NOMO-1 treated with DMSO at 0.1 percent for 48 hours (cell line): ENCODE measurements at regions not wholly inside any gene's neighbourhood (a gene's known extent, or its start where the extent isn't known, plus 50 kb on each side); places are given as distances from the start of the nearest gene placed in this dataset.
A peak's percentile ranks its signal among the peaks of the same experiment; 100 is the strongest.

Source experiments
- DNase-seq: peaks from one replicate; lab custom pipeline; 2025; ENCODE audit not compliant: unreplicated experiment; lab: John Stamatoyannopoulos, UW

- DNase-seq: no peak
Observed at GRCh38 chr6:123747515-123747914, 56.1 kb upstream of the NKAIN2 start.

GRCh38 chr6:123745895-123746294 lies 57.8 kb upstream of the NKAIN2 start:
- DNase-seq: no peak

GRCh38 chr6:123744840-123745239 lies 58.8 kb upstream of the NKAIN2 start:
- DNase-seq: no peak

- DNase-seq: no peak
Observed at GRCh38 chr6:123742626-123743025, 61.0 kb upstream of the NKAIN2 start.

GRCh38 chr6:123733180-123733579 lies 70.5 kb upstream of the NKAIN2 start:
- no peak for DNase-seq

GRCh38 chr6:123716506-123716905 lies 79.8 kb upstream of the TRDN start:
- peak; percentile 40 for DNase-seq

- peak; percentile 40 for DNase-seq
Observed at GRCh38 chr6:123715006-123715863, 78.5 kb upstream of the TRDN start.

- no peak for DNase-seq
Observed at GRCh38 chr6:123712831-123713230, 76.1 kb upstream of the TRDN start.

- DNase-seq: no peak
Observed at GRCh38 chr6:123702943-123703342, 66.2 kb upstream of the TRDN start.

GRCh38 chr6:123687864-123688263 lies 51.1 kb upstream of the TRDN start:
- DNase-seq: no peak
